Jurkat, Clone E6-1 (cell line): ENCODE measurements at regions not wholly inside any gene's neighbourhood (a gene's known extent, or its start where the extent isn't known, plus 50 kb on each side); places are given as distances from the start of the nearest gene placed in this dataset.
A peak's percentile ranks its signal among the peaks of the same experiment; 100 is the strongest.
"Not testable (repeated sequence)": the region's sequence is repeated elsewhere in the genome, so short reads cannot be mapped to it uniquely, and the experiment has no call there.

Experiments used
- DNase-seq: peaks from one replicate; pipeline ENCODE4 v3.0.0-alpha.2; 2011; ENCODE audit warnings: low read depth, low spot score
- H3K4me3 ChIP-seq: 2 replicates; pipeline ENCODE4 v1.5.1; 2011; ENCODE audit warnings: mild to moderate bottlenecking, low read length, control low read depth, moderate library complexity

- no peak overlapping the region for H3K4me3 ChIP-seq
- no peak for DNase-seq
These were observed 55.6 kb upstream of the ABCD3 start for GRCh38 chr1:94362466-94363058.

- no peak for DNase-seq
- no peak overlapping the region for H3K4me3 ChIP-seq
These were observed 59.3 kb upstream of the ABCD3 start for GRCh38 chr1:94358630-94359599.

- DNase-seq, result no peak
- no peak overlapping the region for H3K4me3 ChIP-seq
These were observed 60.5 kb upstream of the ABCD3 start for GRCh38 chr1:94357661-94358060.

GRCh38 chr1:94355485-94355980 is 62.7 kb upstream of the ABCD3 start:
- no peak for DNase-seq
- H3K4me3 ChIP-seq, result no peak overlapping the region

- H3K4me3 ChIP-seq, result no peak overlapping the region
- DNase-seq, result peak; percentile 54
These were observed 66.7 kb upstream of the ABCD3 start for GRCh38 chr1:94351481-94351880.

DNA sequence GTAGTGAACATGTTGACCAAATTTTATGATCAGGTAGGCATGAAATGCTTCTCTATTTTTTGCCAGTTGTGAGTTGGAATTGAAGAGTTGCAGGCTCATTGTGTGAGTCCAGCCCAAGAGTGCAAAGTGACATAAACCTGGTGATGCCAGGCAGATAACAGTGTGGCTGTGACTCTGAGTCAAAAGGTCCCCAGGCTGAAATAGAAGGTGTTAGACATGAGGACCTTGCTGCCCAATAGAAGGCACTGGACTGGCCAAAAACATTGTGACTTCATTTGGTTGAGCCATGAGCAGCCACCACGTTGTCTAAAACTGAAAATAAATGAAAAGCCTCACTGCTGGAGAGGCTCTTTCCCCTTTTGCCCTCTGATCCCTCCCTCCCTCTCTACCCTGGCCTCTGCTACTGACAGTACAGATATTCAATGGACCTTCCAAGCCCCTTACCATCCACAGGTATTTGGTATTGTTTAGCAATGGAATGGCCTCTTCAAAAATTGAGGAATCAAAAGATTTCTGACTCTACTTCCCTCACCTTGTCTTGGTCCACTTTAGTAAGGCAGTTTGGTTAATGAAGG is 67.8 kb upstream of the ABCD3 start:
- no peak for DNase-seq
- no peak overlapping the region for H3K4me3 ChIP-seq

DNA sequence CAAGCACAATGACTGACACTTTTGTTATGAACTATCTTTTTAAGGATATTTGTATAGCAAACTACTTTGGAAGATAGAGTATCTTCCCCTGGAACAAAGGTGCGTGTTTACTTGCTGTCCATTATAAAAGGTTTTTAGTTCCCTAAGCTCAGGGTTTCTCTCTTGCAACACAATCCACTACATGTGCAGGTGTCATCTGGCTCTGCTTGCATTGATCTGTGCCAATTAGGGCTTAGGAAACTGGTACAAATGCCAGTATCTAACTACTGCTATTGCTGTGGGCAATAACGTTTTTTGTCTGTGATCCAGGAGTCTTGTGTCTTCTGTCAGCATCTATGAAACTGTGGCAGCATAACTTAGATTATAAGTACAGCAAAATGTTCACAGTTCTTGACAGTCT is 68.3 kb upstream of the ABCD3 start:
- no peak for DNase-seq
- no peak overlapping the region for H3K4me3 ChIP-seq

GRCh38 chr1:94348386-94348785 is 69.8 kb upstream of the ABCD3 start:
- H3K4me3 ChIP-seq, DNase-seq: not testable (repeated sequence)

DNA sequence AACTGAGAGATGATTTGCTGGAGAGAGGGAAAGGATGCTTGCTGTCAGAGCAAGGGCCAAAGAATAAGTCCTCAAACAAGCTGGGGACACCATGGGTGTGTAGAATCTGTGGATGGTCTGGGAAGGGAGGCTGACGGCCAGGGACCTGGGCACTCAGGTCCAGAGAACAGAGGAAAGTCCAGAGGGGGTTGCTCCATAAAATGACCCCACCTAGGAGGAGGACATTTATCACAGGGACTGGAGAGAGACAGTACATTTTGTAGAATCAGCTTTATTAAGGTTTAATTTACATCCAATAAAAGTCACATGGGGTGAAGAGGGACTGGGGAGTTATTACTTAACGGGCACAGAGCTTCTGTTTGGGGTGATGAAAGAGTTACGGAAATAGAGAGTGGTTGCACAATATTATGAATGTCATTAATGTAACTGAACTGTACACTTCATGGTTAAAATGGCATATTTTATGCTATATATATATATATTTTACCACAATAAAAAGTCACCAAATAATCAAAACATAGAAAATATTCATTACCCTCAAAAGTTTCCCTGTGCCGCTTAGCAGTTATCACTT is 73.0 kb upstream of the ABCD3 start:
- H3K4me3 ChIP-seq, result no peak overlapping the region
- no peak for DNase-seq

GRCh38 chr1:94342416-94342815 is 75.8 kb upstream of the ABCD3 start:
- DNase-seq, result no peak
- H3K4me3 ChIP-seq, result no peak overlapping the region

DNA sequence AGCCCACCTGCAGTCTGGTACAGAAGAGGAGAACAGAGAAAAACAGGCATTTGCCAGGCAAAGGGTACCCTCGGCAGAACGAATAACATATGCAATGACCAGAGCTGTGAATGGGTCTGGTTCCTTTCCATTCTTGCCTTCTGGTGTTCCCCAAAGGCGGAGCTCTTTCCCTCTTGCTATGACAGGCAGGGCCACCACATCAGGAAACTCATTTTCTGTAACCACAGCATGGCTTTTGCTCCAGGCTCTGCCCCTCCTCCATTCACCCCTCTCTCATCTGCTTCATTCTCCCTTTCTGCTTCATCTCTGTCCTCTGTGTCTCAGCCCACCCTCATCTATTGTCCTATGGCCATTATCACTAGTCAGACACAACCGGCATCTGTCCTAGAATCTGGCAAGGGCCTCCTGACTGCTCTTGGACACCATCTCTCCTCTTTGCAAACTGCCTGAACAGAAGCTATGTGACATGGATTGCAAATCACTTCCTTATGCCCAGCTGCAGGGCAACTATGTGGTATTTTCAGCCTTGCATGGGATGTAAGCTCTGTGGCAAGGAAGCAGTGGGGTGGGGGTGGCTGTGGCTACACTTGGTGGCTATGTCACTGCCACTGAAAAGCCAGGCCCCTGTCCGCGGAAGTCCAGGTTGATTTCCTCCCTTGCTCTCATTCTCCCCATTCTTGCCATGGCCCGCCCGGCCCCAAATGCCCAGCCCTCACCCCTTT is 78.8 kb upstream of the ABCD3 start:
- no peak overlapping the region for H3K4me3 ChIP-seq
- DNase-seq, result no peak

- H3K4me3 ChIP-seq, result no peak overlapping the region
- no peak for DNase-seq
These were observed 81.2 kb upstream of the ABCD3 start for GRCh38 chr1:94336991-94337390.

DNA sequence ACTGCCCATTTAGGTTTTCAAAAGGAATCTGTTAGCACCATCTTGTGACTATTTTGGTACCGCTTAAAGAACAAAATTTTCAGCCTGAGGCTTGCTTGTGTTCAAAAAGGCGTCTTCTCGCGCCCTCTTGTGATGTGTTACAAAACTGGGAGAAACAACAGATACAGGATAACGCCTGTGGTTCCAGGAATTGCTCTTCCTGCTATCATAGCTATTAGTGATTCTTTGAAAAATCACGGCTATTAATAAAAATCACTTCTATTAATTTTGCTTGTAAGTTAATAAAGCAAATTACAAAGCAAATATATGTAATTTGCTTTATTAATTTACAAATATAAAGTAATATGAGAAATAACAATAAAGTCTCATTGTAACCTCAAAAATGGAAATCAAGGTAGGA is 82.2 kb upstream of the ABCD3 start:
- H3K4me3 ChIP-seq, result no peak overlapping the region
- DNase-seq, result peak; percentile 71

DNA sequence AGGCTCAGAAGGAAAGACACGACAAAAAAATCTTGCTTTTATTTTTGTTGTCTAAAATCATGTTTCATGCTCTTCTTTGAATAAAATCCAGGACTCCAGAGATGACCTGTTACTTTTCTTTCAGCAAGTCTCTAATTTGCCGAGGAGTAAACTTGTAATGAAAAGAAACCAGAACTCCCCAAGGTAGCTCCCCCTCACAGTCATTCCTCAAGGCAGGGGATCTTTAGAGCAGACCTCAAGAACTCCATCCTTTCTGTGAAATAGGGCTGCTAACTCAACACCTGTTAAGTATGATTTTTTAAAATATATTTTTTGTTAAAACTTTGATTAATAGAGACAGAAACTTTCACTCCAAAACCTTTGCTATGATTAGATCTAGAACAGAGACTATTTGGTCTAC is 82.7 kb upstream of the ABCD3 start:
- H3K4me3 ChIP-seq, result no peak overlapping the region
- DNase-seq, result no peak

- H3K4me3 ChIP-seq, result no peak overlapping the region
- DNase-seq, result no peak
These were observed 83.4 kb upstream of the ABCD3 start for GRCh38 chr1:94334764-94335163.

- H3K4me3 ChIP-seq, result no peak overlapping the region
- DNase-seq, result no peak
These were observed 85.2 kb upstream of the ABCD3 start for GRCh38 chr1:94332952-94333351.

- H3K4me3 ChIP-seq, result no peak overlapping the region
- no peak for DNase-seq
These were observed 85.7 kb upstream of the ABCD3 start for GRCh38 chr1:94332516-94332915.

DNA sequence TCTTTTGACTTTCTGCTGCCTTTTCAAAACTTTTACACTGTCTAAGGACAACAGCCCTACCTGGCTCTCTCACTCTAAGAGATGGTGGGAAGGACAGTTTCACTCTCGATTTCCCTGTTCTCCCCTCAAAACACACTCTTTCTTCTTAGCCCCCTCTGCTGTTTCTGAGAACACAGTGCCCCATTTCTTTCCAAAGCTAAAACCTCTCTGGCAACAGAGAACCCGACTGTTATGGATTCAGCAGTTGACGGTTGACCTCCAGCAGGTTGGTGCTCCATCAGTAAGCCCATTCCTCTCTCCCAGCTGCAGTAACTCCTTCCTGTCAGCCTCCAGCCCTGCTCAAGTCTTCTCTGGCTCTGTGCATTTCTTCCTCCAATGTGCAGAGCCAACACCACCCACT is 88.2 kb upstream of the ABCD3 start:
- no peak overlapping the region for H3K4me3 ChIP-seq
- DNase-seq, result peak; percentile 15

GRCh38 chr1:94329276-94329675 is 88.9 kb upstream of the ABCD3 start:
- H3K4me3 ChIP-seq, result no peak overlapping the region
- DNase-seq, result no peak
